CD4-positive, alpha-beta T cell treated with Interferon alpha-2 for 1 hour (primary cell): ENCODE measurements at regions not wholly inside any gene's neighbourhood (a gene's known extent, or its start where the extent isn't known, plus 50 kb on each side); places are given as distances from the start of the nearest gene placed in this dataset.

ENCODE experiments used
- DNase-seq, 2 donors: peaks; one replicate each; pipeline ENCODE4 v3.0.0-alpha.2; 2020 to 2022

DNA sequence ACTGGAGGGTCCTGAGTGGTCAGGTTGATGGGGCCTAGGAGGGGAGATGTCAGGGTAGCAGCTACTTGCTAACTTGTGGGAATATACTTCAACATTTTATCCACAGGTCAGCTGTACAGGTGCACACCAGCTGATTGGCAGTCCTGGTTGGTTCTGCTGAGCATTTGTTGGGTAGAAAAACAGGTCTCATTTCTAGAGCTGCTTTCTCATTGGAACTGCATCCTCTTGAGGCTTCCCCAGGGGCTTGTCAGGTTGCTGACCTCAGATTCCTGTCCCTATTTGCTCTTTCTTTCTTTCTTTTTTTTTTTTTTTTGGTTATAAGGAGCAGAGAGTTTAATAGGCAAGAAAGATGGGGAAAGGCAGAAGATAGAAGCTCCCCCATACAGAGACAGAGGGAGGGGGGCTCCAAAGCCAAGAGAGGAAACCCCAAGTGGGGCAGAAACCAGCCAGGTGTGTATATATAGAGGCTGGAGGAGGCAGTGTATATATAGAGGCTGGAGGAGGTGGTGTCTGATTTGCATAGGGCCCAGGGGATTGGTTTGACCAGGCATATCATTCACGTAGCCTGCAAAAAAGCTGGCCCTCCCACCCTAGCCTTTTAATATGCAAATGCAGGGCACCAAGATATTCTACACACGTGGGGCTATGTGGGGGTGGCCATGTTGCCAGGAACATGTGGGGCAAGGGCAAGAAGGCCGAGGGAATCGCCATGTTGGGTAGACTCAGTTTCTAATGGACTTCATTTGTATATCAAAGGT is 57.3 kb upstream of the STUM start:
- DNase-seq, result no peak

DNA sequence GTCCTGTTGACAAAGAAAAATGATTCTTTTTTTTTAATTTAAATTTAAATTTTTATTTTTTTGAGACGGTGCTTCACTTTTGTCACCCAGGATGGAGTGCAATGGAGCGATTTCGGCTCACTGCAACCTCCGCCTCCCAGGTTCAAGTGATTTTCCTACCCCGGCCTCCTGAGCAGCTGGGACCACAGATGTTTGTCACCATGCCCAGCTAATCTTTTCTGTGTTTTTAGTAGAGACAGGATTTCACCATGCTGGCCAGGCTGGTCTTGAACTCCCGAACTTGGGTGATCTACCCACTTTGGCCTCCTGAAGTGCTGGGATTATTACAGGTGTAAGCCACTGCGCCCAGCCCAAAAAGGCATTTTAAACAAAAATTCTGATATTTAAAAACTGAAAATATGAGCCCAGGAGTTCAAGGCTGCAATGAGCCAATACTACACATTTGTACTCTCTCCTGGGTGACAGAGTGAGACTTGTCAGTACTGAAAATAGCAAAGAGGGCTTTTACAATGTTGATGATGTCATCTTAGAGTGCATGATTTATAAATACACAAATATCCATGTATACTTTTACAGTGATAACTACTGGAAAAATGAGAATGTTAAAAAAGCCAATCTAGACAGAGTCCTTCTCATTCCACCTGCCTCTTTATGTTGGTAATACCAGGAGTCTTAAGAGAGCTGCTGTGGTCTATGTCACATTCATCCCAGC is 56.0 kb upstream of the STUM start:
- no peak for DNase-seq

DNA sequence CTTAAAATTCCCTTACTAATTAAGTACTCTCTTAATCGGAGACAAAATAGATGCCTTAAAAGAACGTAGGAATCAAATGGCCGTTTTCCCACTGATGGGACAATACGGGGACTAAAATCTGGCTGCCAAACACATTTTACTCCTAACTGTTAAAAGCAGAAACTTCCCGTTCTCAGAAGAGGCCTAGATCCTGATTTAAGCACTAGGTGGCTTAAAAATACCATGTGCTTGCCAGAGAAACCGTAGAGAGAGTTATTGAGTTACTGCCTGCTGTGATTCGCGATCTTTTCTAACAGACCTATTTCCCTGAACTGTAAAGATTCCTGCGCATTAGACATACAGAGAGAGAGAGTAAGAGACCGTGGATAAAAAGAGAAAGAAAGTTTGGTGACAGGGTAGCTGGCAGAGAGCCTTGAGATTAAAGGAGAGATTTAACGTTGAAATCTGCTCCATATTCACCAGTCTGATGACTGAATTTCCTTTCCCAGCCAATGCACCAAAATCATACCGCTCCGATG is 54.4 kb upstream of the STUM start:
- DNase-seq, result no peak

DNA sequence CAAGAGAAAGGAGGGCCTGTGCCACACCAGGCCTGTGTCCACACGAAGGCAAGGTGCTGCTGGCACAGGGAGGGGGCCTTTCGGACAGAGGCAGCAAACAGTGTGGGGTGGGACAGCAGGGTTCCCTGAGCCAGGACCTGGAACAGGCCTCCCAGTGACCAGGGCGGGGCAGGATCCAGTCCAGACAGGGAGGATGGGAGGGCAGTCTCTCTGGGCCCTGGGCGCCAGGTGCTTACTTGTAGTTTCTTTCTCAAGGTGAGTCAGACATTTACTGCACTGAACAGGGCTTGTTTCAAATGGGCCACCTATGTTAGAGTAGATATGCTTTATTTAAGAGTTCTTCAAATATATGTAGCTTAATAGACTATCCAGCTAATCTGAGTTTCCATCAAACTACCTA is 52.8 kb upstream of the STUM start:
- DNase-seq, result no peak

DNA sequence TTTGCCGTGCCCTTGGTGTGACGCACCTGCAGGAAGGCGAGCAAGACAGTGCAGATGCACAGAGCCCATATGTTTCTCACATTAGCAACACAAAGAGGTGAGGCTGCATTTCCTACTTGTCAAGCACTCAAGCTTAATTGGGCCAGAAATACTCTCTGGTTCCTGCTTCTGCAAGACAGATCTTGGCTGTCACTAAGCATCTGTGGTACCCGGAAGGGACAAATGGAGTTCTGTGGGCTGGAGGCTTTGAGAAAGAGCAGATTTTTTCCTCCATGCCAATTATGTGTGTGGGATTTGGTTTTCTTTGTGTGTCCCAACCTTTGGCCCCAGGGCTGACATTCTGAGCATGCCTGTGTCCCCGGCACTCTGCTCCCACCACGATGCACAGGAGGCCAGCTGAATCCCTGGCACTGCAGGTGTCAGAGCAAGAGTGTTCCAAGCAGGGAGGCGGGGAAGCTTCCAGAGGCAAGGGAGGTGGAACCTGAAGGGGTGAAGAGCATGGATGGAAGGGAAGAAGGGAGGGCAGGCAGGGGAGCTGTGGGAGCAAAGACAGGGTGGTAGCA is 52.0 kb upstream of the STUM start:
- no peak for DNase-seq

DNA sequence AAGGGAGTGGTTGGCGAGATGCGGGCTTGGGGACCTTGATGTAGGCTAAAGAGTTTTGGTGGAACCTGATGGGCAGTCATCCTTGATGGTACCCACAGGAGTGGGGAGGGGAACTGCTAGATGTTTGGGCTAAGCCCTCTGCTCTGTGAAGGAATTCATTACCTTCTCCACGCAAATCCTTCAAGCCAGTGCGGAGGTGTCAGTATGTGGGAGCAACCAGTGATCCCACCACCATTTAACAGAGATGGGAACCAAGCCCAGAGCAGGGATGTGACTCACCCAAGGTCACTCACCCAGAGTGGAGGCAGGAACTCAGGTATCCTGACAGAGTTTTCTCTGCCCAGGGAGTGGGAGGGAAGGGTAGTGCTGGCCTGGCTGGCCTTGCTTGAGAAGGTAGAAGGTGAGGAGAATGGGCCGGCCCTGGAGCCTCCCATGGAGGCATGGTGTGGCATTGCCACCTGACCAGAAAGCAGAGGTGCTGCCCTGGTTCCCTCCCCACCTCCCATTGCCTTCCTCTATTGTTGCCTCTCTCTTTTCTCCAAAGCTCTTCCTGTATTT is 51.2 kb upstream of the STUM start:
- no peak for DNase-seq

DNA sequence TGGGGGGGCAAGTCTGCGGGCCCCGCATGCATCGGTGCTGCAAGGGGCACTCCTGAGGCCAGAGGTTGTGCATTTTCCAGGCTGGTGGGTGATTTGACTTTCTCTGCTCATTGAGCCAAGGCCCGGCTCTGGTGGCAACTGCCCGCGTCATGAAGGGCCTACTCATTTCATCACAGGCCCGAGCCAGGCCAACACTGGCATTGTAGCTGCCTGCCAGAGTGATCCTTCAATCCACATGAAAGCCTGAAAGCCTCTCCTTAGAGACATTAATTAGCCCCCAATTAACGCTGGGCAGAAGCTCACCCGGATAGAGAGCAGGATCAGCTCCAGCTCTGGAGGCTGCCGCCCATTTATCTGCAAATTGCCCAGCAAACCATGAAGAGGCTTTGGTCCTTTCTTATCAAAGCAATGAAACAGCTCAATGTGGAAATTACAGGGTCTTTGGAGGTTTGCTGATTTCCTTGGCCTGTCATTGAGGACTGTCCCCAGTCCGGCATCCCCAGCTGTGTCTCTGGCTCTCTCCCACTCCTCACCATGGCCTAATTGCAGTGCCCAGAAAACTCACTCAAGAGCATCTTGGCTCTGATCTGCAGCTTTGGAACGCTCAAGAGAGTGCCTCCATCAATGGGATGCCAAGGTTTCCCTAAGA is 50.4 kb upstream of the STUM start:
- no peak for DNase-seq

DNA sequence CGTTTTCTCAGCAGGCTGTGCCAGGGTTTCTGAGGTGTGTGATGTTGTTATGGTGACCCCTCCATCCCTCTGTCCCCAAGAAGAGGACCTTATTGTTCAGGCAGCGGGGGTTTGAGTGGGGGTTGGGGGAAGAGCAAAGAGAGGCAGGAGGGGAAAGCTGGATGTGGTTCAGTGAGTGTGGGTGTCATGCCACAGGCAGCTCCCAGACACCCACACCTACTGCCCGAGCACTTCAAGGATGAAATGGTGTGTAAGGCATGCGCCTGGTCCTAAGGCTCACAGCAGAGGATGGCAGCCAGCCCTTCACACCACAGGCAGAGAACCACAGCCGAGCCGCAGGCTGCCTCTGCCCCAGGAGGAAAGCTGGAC is 49.9 kb upstream of the STUM start:
- DNase-seq, result no peak
